K562 (cell line): ENCODE measurements at regions not wholly inside any gene's neighbourhood (a gene's known extent, or its start where the extent isn't known, plus 50 kb on each side); places are given as distances from the start of the nearest gene placed in this dataset.

Source experiments
- BRD9 ChIP-seq: fragments of 450-650 bp; IDR thresholded peaks from 2 replicates; pipeline ENCODE4 v1.6.1; 2018; ENCODE audit warnings: low read depth; ENCODE audit not compliant: partially characterized antibody
- EWSR1 ChIP-seq: fragments of 450-650 bp; IDR thresholded peaks from 2 replicates; pipeline ENCODE4 v1.6.1; 2018; ENCODE audit warnings: borderline replicate concordance, mild to moderate bottlenecking, low read depth, moderate library complexity; ENCODE audit not compliant: partially characterized antibody
- THRAP3 ChIP-seq: fragments of 450-650 bp; IDR thresholded peaks from 2 replicates; pipeline ENCODE4 v1.6.1; 2016; ENCODE audit warnings: mild to moderate bottlenecking, inconsistent platforms, borderline replicate concordance
- ZC3H11A ChIP-seq: IDR thresholded peaks from 2 replicates; pipeline ENCODE4 v1.6.1; 2012; ENCODE audit warnings: low read depth, low read length, improper control_type of control experiment
- ZNF124 ChIP-seq: sonication (generic); formaldehyde crosslinking; IDR thresholded peaks from 2 replicates; pipeline ENCODE4 v1.8.1; 2022; ENCODE audit warnings: missing genetic modification reagents
- TF ChIP-seq, protein P1 (sequence below): fragments of 450-650 bp; formaldehyde crosslinking; IDR thresholded peaks from 2 replicates; pipeline ENCODE4 v1.4.0; 2022; ENCODE audit warnings: mild to moderate bottlenecking, moderate library complexity
- TF ChIP-seq, protein P2 (sequence below): fragments of 250-450 bp; sonication (Bioruptor Pico); IDR thresholded peaks from 2 replicates; pipeline ENCODE4 v1.8.0; 2022; ENCODE audit warnings: moderate library complexity, mild to moderate bottlenecking, inconsistent platforms
- TF ChIP-seq, protein P3 (sequence below): sonication (generic); formaldehyde crosslinking; IDR thresholded peaks from 2 replicates; pipeline ENCODE4 v1.8.0; 2023; ENCODE audit warnings: missing genetic modification reagents, mild to moderate bottlenecking, borderline replicate concordance
- TF ChIP-seq, protein P4 (sequence below): fragments of 200-800 bp; sonication (Bioruptor generic); IDR thresholded peaks from 2 replicates; pipeline ENCODE4 v1.6.1; 2016; ENCODE audit warnings: missing genetic modification characterization, missing compliant biosample characterization
- TF ChIP-seq, protein P5 (sequence below): sonication (generic); formaldehyde crosslinking; IDR thresholded peaks from 2 replicates; pipeline ENCODE4 v1.8.0; 2022; ENCODE audit warnings: mild to moderate bottlenecking, missing genetic modification reagents, borderline replicate concordance

DNA sequence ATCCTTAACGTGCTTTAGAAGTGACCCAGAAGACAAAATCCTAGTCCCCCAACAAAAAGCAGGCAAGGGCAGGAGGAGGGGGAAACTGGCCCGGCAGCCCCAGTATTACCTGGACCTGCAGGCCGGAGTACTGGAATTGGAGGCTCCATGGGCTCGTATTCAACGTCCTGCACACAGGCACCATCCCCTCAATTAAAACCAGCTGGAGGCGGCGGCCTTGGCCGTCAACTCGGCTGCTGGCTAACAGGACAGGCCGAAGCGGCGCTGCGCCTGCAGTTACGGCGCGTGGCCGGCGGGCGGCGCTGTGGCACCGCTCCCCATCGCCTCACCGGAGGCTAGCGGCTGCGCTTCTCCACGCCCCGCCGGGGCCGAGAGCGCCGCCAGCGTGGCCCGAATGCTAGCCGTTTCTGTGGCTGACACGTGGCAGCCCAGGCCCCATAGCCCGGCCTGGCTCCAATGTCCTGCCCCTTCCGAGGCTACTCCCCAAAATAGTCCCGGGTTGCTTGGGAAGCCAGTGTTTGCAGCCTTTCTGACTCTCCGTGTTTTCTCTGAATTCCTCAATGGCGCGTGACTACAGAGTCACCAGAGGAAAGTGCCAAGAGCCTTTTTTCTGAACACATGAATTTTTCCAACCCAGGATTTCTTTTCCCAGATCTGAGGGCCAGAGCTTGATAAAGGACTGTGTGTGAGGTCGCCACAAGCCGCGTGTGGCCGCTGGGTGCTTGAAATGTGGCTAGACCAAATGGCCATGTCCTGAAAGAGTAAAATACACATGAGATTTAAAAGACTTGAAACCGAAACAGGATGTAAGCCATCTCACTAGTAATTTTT, 82.5 kb downstream of the HHIPL2 start (continued):
- TF ChIP-seq, protein P1, sequence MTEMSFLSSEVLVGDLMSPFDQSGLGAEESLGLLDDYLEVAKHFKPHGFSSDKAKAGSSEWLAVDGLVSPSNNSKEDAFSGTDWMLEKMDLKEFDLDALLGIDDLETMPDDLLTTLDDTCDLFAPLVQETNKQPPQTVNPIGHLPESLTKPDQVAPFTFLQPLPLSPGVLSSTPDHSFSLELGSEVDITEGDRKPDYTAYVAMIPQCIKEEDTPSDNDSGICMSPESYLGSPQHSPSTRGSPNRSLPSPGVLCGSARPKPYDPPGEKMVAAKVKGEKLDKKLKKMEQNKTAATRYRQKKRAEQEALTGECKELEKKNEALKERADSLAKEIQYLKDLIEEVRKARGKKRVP (CRISPR knock-in tag), result no peak
- no peak for TF ChIP-seq THRAP3
- TF ChIP-seq BRD9, result peak; percentile 63
- TF ChIP-seq, protein P2, sequence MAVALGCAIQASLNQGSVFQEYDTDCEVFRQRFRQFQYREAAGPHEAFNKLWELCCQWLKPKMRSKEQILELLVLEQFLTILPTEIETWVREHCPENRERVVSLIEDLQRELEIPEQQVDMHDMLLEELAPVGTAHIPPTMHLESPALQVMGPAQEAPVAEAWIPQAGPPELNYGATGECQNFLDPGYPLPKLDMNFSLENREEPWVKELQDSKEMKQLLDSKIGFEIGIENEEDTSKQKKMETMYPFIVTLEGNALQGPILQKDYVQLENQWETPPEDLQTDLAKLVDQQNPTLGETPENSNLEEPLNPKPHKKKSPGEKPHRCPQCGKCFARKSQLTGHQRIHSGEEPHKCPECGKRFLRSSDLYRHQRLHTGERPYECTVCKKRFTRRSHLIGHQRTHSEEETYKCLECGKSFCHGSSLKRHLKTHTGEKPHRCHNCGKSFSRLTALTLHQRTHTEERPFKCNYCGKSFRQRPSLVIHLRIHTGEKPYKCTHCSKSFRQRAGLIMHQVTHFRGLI (CRISPR knock-in tag), result no peak
- no peak for TF ChIP-seq EWSR1
- TF ChIP-seq, protein P3, sequence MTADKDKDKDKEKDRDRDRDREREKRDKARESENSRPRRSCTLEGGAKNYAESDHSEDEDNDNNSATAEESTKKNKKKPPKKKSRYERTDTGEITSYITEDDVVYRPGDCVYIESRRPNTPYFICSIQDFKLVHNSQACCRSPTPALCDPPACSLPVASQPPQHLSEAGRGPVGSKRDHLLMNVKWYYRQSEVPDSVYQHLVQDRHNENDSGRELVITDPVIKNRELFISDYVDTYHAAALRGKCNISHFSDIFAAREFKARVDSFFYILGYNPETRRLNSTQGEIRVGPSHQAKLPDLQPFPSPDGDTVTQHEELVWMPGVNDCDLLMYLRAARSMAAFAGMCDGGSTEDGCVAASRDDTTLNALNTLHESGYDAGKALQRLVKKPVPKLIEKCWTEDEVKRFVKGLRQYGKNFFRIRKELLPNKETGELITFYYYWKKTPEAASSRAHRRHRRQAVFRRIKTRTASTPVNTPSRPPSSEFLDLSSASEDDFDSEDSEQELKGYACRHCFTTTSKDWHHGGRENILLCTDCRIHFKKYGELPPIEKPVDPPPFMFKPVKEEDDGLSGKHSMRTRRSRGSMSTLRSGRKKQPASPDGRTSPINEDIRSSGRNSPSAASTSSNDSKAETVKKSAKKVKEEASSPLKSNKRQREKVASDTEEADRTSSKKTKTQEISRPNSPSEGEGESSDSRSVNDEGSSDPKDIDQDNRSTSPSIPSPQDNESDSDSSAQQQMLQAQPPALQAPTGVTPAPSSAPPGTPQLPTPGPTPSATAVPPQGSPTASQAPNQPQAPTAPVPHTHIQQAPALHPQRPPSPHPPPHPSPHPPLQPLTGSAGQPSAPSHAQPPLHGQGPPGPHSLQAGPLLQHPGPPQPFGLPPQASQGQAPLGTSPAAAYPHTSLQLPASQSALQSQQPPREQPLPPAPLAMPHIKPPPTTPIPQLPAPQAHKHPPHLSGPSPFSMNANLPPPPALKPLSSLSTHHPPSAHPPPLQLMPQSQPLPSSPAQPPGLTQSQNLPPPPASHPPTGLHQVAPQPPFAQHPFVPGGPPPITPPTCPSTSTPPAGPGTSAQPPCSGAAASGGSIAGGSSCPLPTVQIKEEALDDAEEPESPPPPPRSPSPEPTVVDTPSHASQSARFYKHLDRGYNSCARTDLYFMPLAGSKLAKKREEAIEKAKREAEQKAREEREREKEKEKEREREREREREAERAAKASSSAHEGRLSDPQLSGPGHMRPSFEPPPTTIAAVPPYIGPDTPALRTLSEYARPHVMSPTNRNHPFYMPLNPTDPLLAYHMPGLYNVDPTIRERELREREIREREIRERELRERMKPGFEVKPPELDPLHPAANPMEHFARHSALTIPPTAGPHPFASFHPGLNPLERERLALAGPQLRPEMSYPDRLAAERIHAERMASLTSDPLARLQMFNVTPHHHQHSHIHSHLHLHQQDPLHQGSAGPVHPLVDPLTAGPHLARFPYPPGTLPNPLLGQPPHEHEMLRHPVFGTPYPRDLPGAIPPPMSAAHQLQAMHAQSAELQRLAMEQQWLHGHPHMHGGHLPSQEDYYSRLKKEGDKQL (CRISPR knock-in tag), result 0 out of 2 replicates have a peak, but pooled peaks have one; percentile 75
- TF ChIP-seq, protein P4, sequence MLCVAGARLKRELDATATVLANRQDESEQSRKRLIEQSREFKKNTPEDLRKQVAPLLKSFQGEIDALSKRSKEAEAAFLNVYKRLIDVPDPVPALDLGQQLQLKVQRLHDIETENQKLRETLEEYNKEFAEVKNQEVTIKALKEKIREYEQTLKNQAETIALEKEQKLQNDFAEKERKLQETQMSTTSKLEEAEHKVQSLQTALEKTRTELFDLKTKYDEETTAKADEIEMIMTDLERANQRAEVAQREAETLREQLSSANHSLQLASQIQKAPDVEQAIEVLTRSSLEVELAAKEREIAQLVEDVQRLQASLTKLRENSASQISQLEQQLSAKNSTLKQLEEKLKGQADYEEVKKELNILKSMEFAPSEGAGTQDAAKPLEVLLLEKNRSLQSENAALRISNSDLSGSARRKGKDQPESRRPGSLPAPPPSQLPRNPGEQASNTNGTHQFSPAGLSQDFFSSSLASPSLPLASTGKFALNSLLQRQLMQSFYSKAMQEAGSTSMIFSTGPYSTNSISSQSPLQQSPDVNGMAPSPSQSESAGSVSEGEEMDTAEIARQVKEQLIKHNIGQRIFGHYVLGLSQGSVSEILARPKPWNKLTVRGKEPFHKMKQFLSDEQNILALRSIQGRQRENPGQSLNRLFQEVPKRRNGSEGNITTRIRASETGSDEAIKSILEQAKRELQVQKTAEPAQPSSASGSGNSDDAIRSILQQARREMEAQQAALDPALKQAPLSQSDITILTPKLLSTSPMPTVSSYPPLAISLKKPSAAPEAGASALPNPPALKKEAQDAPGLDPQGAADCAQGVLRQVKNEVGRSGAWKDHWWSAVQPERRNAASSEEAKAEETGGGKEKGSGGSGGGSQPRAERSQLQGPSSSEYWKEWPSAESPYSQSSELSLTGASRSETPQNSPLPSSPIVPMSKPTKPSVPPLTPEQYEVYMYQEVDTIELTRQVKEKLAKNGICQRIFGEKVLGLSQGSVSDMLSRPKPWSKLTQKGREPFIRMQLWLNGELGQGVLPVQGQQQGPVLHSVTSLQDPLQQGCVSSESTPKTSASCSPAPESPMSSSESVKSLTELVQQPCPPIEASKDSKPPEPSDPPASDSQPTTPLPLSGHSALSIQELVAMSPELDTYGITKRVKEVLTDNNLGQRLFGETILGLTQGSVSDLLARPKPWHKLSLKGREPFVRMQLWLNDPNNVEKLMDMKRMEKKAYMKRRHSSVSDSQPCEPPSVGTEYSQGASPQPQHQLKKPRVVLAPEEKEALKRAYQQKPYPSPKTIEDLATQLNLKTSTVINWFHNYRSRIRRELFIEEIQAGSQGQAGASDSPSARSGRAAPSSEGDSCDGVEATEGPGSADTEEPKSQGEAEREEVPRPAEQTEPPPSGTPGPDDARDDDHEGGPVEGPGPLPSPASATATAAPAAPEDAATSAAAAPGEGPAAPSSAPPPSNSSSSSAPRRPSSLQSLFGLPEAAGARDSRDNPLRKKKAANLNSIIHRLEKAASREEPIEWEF (CRISPR knock-in tag), result peak; percentile 78; the same call in 1 of the 2 replicates
- no peak for TF ChIP-seq ZC3H11A
- TF ChIP-seq, protein P5, sequence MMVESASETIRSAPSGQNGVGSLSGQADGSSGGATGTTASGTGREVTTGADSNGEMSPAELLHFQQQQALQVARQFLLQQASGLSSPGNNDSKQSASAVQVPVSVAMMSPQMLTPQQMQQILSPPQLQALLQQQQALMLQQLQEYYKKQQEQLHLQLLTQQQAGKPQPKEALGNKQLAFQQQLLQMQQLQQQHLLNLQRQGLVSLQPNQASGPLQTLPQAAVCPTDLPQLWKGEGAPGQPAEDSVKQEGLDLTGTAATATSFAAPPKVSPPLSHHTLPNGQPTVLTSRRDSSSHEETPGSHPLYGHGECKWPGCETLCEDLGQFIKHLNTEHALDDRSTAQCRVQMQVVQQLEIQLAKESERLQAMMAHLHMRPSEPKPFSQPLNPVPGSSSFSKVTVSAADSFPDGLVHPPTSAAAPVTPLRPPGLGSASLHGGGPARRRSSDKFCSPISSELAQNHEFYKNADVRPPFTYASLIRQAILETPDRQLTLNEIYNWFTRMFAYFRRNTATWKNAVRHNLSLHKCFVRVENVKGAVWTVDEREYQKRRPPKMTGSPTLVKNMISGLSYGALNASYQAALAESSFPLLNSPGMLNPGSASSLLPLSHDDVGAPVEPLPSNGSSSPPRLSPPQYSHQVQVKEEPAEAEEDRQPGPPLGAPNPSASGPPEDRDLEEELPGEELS (CRISPR knock-in tag), result peak; percentile 89; the same call in 1 of the 2 replicates
- TF ChIP-seq ZNF124 (CRISPR knock-in tag), result no peak; the same call in 1 of the 2 replicates
